ENCODE measurements at regions not wholly inside any gene's neighbourhood (a gene's known extent, or its start where the extent isn't known, plus 50 kb on each side); places are given as distances from the start of the nearest gene placed in this dataset.
"Not testable (repeated sequence)": the region's sequence is repeated elsewhere in the genome, so short reads cannot be mapped to it uniquely, and the experiment has no call there.

GRCh38 chr2:158866082-158866481 lies 71.0 kb downstream of the DAPL1 start:
- DNase-seq; H3K36me3 Mint-ChIP-seq; ATAC-seq (ENCODE audit: low read depth in 2 of 2); H3K9me3 Mint-ChIP-seq; H3K4me3 Mint-ChIP-seq; H3K4me1 Mint-ChIP-seq; H3K27me3 Mint-ChIP-seq; H3K27ac ChIP-seq (ENCODE audit: insufficient read depth, low read length, poor library complexity, severe bottlenecking); H3K27me3 ChIP-seq (ENCODE audit: control insufficient read depth, insufficient read depth, low read length); H3K27ac Mint-ChIP-seq; H3K36me3 ChIP-seq (ENCODE audit: control insufficient read depth, insufficient read depth, low read length); H3K9me3 ChIP-seq (ENCODE audit: control insufficient read depth in 2 of 2, low read length in 2 of 2); H3K4me3 ChIP-seq (ENCODE audit: low read depth, low read length); H3K4me1 ChIP-seq (ENCODE audit: control insufficient read depth, insufficient read depth, low read length, poor library complexity, severe bottlenecking): not testable (repeated sequence)

DNA sequence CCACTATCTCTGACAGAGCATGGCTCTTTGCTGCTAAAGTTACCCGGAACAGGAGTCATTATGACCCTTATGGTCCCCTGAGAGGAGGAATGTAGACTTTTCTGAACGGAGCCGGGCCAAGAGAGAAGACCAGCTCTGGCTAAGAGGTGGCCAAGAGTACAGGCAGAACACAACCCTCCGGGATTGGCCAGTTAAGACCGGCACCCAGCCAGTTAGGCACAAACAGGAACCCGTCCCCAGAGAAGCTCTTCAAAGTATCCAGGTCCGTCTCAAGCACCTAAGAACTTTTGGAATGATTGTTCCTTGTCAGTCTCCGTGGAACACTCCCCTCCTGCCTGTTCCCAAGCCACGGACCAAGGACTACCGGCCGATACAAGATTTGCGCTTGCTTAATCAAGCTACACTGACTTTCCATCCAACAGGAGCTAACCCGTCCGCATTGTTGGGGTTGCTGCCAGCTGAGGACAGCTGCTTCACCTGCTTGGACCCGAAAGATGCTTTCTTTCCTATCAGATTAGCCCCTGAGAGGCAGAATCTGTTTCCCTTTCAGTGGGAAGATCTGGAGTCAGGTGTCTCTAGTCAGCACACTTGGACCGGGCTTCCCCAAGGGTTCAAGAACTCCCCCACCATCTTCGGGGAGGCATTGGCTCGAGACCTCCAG lies 72.5 kb downstream of the DAPL1 start:
- H3K27ac ChIP-seq (ENCODE audit: insufficient read depth, low read length, poor library complexity, severe bottlenecking); H3K36me3 ChIP-seq (ENCODE audit: control insufficient read depth, insufficient read depth, low read length); H3K36me3 Mint-ChIP-seq; H3K4me3 Mint-ChIP-seq; H3K27me3 ChIP-seq (ENCODE audit: control insufficient read depth, insufficient read depth, low read length); H3K4me3 ChIP-seq (ENCODE audit: low read depth, low read length); H3K4me1 Mint-ChIP-seq; H3K27ac Mint-ChIP-seq; H3K9me3 ChIP-seq (ENCODE audit: control insufficient read depth in 2 of 2, low read length in 2 of 2); H3K4me1 ChIP-seq (ENCODE audit: control insufficient read depth, insufficient read depth, low read length, poor library complexity, severe bottlenecking); ATAC-seq (ENCODE audit: low read depth in 2 of 2); H3K9me3 Mint-ChIP-seq; H3K27me3 Mint-ChIP-seq; DNase-seq: not testable (repeated sequence)

DNA sequence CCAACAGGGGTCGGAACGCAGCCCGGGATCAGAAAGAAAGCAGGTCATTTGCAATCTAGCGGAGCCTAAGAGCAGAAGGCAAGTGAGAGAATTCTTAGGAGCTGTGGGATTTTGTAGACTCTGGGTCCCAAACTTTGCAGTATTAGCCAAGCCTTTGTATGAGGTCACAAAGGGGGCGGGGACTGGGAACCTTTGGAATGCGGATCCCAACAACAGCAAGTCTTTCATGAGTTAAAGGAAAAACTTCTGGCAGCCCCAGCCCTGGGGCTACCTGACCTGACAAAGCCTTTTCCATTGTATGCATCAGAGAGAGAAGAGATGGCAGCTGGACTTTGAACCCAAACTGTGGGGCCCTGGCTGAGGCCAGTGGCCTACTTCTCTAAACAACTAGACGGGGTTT lies 73.3 kb downstream of the DAPL1 start:
- not testable (repeated sequence) for H3K9me3 ChIP-seq (ENCODE audit: control insufficient read depth in 2 of 2, low read length in 2 of 2); H3K27ac Mint-ChIP-seq; H3K36me3 Mint-ChIP-seq; ATAC-seq (ENCODE audit: low read depth in 2 of 2); H3K9me3 Mint-ChIP-seq; H3K27me3 ChIP-seq (ENCODE audit: control insufficient read depth, insufficient read depth, low read length); H3K4me1 ChIP-seq (ENCODE audit: control insufficient read depth, insufficient read depth, low read length, poor library complexity, severe bottlenecking); H3K36me3 ChIP-seq (ENCODE audit: control insufficient read depth, insufficient read depth, low read length); H3K27ac ChIP-seq (ENCODE audit: insufficient read depth, low read length, poor library complexity, severe bottlenecking); H3K4me1 Mint-ChIP-seq; DNase-seq; H3K27me3 Mint-ChIP-seq; H3K4me3 ChIP-seq (ENCODE audit: low read depth, low read length); H3K4me3 Mint-ChIP-seq

- not testable (repeated sequence) for H3K27ac Mint-ChIP-seq; H3K27ac ChIP-seq (ENCODE audit: insufficient read depth, low read length, poor library complexity, severe bottlenecking); H3K4me1 ChIP-seq (ENCODE audit: control insufficient read depth, insufficient read depth, low read length, poor library complexity, severe bottlenecking); H3K4me3 Mint-ChIP-seq; H3K9me3 Mint-ChIP-seq; ATAC-seq (ENCODE audit: low read depth in 2 of 2); H3K36me3 ChIP-seq (ENCODE audit: control insufficient read depth, insufficient read depth, low read length); H3K27me3 ChIP-seq (ENCODE audit: control insufficient read depth, insufficient read depth, low read length); H3K27me3 Mint-ChIP-seq; H3K4me1 Mint-ChIP-seq; DNase-seq; H3K36me3 Mint-ChIP-seq; H3K4me3 ChIP-seq (ENCODE audit: low read depth, low read length); H3K9me3 ChIP-seq (ENCODE audit: control insufficient read depth in 2 of 2, low read length in 2 of 2)
These were observed 74.0 kb downstream of the DAPL1 start for GRCh38 chr2:158869122-158869521.

DNA sequence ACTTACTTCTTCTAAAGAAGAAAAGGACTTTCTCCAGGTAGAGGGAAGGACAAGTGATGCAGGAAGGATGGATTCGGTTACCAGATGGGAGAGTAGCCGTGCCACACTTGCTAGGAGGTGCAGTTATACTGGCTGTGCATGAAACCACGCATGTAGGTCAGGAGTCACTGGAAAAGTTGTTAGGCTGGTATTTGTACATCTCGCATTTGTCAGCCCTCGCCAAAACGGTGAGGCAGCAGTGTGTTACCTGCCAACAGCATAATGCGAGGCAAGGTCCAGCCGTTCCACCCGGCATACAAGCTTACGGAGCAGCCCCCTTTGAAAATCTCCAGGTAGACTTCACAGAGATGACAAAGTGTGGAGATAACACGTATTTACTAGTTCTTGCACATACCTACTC lies 74.5 kb downstream of the DAPL1 start:
- not testable (repeated sequence) for H3K9me3 Mint-ChIP-seq; H3K27ac Mint-ChIP-seq; H3K4me3 Mint-ChIP-seq; H3K4me1 Mint-ChIP-seq; H3K4me3 ChIP-seq (ENCODE audit: low read depth, low read length); DNase-seq; H3K27me3 Mint-ChIP-seq; H3K36me3 Mint-ChIP-seq; H3K27me3 ChIP-seq (ENCODE audit: control insufficient read depth, insufficient read depth, low read length); H3K36me3 ChIP-seq (ENCODE audit: control insufficient read depth, insufficient read depth, low read length); H3K9me3 ChIP-seq (ENCODE audit: control insufficient read depth in 2 of 2, low read length in 2 of 2); H3K27ac ChIP-seq (ENCODE audit: insufficient read depth, low read length, poor library complexity, severe bottlenecking); ATAC-seq (ENCODE audit: low read depth in 2 of 2); H3K4me1 ChIP-seq (ENCODE audit: control insufficient read depth, insufficient read depth, low read length, poor library complexity, severe bottlenecking)

DNA sequence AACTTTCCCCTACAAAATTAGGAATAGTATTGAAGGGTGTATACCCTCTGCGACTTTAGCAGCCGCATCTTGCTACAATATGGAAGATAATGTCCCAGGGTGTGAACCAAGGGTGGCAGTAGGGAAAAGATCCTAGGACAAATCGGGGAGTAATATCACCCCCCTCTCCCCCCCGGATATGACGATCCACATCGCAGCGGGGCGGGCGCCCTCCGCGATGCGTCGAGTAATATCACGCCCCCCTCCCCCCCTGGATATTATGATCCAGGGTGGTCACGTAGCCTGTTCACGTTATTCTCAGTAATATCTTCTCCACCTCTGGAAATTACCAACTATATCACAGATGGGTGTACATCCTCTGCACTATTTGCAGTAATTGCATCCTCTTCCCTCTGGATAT lies 82.9 kb downstream of the DAPL1 start:
- H3K27me3 Mint-ChIP-seq: no peaks in the 10 kb centered on the region
- H3K9me3 Mint-ChIP-seq: no peaks in the 10 kb centered on the region
- H3K4me3 Mint-ChIP-seq: no peak overlapping the region
- no peaks in the 10 kb centered on the region for H3K36me3 Mint-ChIP-seq
- Histone ChIP-seq H3K9me3 (ENCODE audit: control insufficient read depth in 2 of 2, low read length in 2 of 2) (no peaks in the 10 kb centered on the region), H3K4me1 (ENCODE audit: control insufficient read depth, insufficient read depth, low read length, poor library complexity, severe bottlenecking) (no peaks in the 10 kb centered on the region), H3K27me3 (ENCODE audit: control insufficient read depth, insufficient read depth, low read length) (no peaks in the 10 kb centered on the region), H3K27ac (ENCODE audit: insufficient read depth, low read length, poor library complexity, severe bottlenecking) (no peak overlapping the region), H3K4me3 (ENCODE audit: low read depth, low read length) (no peak overlapping the region), H3K36me3 (ENCODE audit: control insufficient read depth, insufficient read depth, low read length) (no peaks in the 10 kb centered on the region)
- no peak overlapping the region for H3K27ac Mint-ChIP-seq
- ATAC-seq (ENCODE audit: low read depth in 2 of 2) (no peak), DNase-seq (no peak)
- H3K4me1 Mint-ChIP-seq: no peaks in the 10 kb centered on the region

DNA sequence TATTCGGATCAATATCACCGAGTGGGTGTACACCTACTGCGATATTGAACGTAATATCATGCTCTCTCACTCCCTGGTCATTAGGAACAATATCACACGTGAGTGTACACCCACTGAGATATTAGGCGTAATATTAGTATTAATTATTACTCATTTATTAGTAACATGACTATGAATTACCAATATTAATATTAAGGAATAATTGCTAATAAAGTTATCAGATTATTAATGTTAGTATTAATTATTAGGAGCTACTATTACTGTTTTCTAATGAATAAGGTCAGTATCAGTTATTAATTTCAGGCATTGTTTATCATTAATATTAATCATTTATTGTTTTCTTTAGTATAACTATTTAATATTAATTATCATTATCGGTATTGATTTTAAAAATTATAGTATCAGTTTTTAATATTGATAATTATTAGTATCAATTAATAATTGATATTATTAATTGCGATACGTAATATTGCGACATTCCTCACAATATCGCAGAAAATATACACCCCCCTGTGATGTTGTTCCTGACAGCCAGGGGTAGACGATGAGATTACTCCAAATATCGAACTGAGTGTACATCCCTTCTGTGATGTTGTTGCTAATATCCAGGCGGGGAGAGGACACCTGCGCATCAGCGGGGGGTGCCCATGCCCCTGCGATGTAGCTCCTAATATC lies 84.2 kb downstream of the DAPL1 start:
- Mint-ChIP-seq H3K27ac (no peak overlapping the region), H3K4me1 (no peaks in the 10 kb centered on the region), H3K4me3 (no peak overlapping the region), H3K36me3 (no peaks in the 10 kb centered on the region), H3K27me3 (no peaks in the 10 kb centered on the region), H3K9me3 (no peaks in the 10 kb centered on the region)
- Histone ChIP-seq H3K9me3 (ENCODE audit: control insufficient read depth in 2 of 2, low read length in 2 of 2) (no peaks in the 10 kb centered on the region), H3K27ac (ENCODE audit: insufficient read depth, low read length, poor library complexity, severe bottlenecking) (no peak overlapping the region), H3K27me3 (ENCODE audit: control insufficient read depth, insufficient read depth, low read length) (no peaks in the 10 kb centered on the region), H3K36me3 (ENCODE audit: control insufficient read depth, insufficient read depth, low read length) (no peaks in the 10 kb centered on the region), H3K4me3 (ENCODE audit: low read depth, low read length) (no peak overlapping the region), H3K4me1 (ENCODE audit: control insufficient read depth, insufficient read depth, low read length, poor library complexity, severe bottlenecking) (no peaks in the 10 kb centered on the region)
- DNase-seq: no peak
- no peak for ATAC-seq (ENCODE audit: low read depth in 2 of 2)

GRCh38 chr2:158882297-158882696 lies 86.1 kb upstream of the TANC1 start:
- H3K9me3 Mint-ChIP-seq: no peaks in the 10 kb centered on the region

More at GRCh38 chr2:158882297-158882696, 86.1 kb upstream of the TANC1 start:
- H3K27ac ChIP-seq (ENCODE audit: insufficient read depth, low read length, poor library complexity, severe bottlenecking): no peak overlapping the region
- Mint-ChIP-seq H3K27me3 (no peaks in the 10 kb centered on the region), H3K4me3 (no peak overlapping the region), H3K4me1 (no peaks in the 10 kb centered on the region), H3K27ac (no peak overlapping the region), H3K36me3 (no peaks in the 10 kb centered on the region)
- H3K9me3 ChIP-seq (ENCODE audit: control insufficient read depth in 2 of 2, low read length in 2 of 2): no peaks in the 10 kb centered on the region
- DNase-seq (no peak), ATAC-seq (ENCODE audit: low read depth in 2 of 2) (no peak)
- H3K4me1 ChIP-seq (ENCODE audit: control insufficient read depth, insufficient read depth, low read length, poor library complexity, severe bottlenecking): no peaks in the 10 kb centered on the region
- H3K4me3 ChIP-seq (ENCODE audit: low read depth, low read length): no peak overlapping the region
- no peaks in the 10 kb centered on the region for H3K27me3 ChIP-seq (ENCODE audit: control insufficient read depth, insufficient read depth, low read length)
- H3K36me3 ChIP-seq (ENCODE audit: control insufficient read depth, insufficient read depth, low read length): no peaks in the 10 kb centered on the region
